ENCODE measurements at regions not wholly inside any gene's neighbourhood (a gene's known extent, or its start where the extent isn't known, plus 50 kb on each side); places are given as distances from the start of the nearest gene placed in this dataset.

GRCh38 chr22:49490692-49491091 lies 337.0 kb downstream of the BRD1 start:
- intact Hi-C loops (cut with DNase I): no loop called here
- Histone ChIP-seq H3K4me1 (no peaks in the 10 kb centered on the region), H3K4me3 (no peak overlapping the region), H3K9me3 (no peaks in the 10 kb centered on the region), H3K27me3 (peaks cover 0 to 4% of the 10 kb centered on the region in 2 donors), H3K27ac (no peak overlapping the region), H3K36me3 (no peaks in the 10 kb centered on the region)
- DNase-seq (no peak), ATAC-seq (no peak)
- TF ChIP-seq CTCF (IDR thresholded peaks at IDR 0.05): no peak

- H3K4me1 ChIP-seq: no peaks in the 10 kb centered on the region
- intact Hi-C loops (cut with DNase I): no loop called here
Measured at GRCh38 chr22:49489821-49490220, 337.9 kb downstream of the BRD1 start.

GRCh38 chr22:49488943-49489342 lies 338.7 kb downstream of the BRD1 start:
- Histone ChIP-seq H3K36me3 (no peaks in the 10 kb centered on the region), H3K4me1 (no peaks in the 10 kb centered on the region), H3K27ac (no peak overlapping the region), H3K9me3 (no peaks in the 10 kb centered on the region), H3K27me3 (peaks cover 0 to 7% of the 10 kb centered on the region in 2 donors), H3K4me3 (no peak overlapping the region)
- intact Hi-C loops (cut with DNase I): no loop called here
- DNase-seq (no peak), ATAC-seq (no peak)
- TF ChIP-seq CTCF (IDR thresholded peaks at IDR 0.05): no peak

More at GRCh38 chr22:49489821-49490220, 337.9 kb downstream of the BRD1 start:
- TF ChIP-seq CTCF (IDR thresholded peaks at IDR 0.05): no peak
- DNase-seq: no peak
- ATAC-seq: no peak
- Histone ChIP-seq H3K4me3 (no peak overlapping the region), H3K27ac (no peak overlapping the region), H3K9me3 (no peaks in the 10 kb centered on the region), H3K27me3 (peaks cover 0 to 4% of the 10 kb centered on the region in 2 donors), H3K36me3 (no peaks in the 10 kb centered on the region)

- DNase-seq (peak in 1 of 4 donors; percentile 23), ATAC-seq (peak; percentile 32)
- intact Hi-C loops (cut with DNase I): no loop called here
Measured at GRCh38 chr22:49487950-49488349, 339.7 kb downstream of the BRD1 start.

GRCh38 chr22:49486225-49486624 lies 341.4 kb downstream of the BRD1 start:
- DNase-seq: no peak
- H3K27ac ChIP-seq: no peak overlapping the region
- intact Hi-C loops (cut with DNase I): no loop called here
- H3K9me3 ChIP-seq: no peaks in the 10 kb centered on the region
- no peak for TF ChIP-seq CTCF (IDR thresholded peaks at IDR 0.05)
- no peak overlapping the region for H3K4me3 ChIP-seq
- H3K36me3 ChIP-seq: no peaks in the 10 kb centered on the region
- peaks cover 0 to 8% of the 10 kb centered on the region in 2 donors for H3K4me1 ChIP-seq
- H3K27me3 ChIP-seq: peaks cover 12 to 29% of the 10 kb centered on the region in 2 donors
- ATAC-seq: no peak

More at GRCh38 chr22:49487950-49488349, 339.7 kb downstream of the BRD1 start:
- TF ChIP-seq CTCF (IDR thresholded peaks at IDR 0.05): no peak
- Histone ChIP-seq H3K27me3 (peaks cover 0 to 17% of the 10 kb centered on the region in 2 donors), H3K9me3 (no peaks in the 10 kb centered on the region), H3K27ac (no peak overlapping the region), H3K4me1 (no peaks in the 10 kb centered on the region), H3K36me3 (no peaks in the 10 kb centered on the region), H3K4me3 (no peak overlapping the region)

Data from left lung (tissue), 4 donors.